HCT116 (cell line): ENCODE measurements at regions not wholly inside any gene's neighbourhood (a gene's known extent, or its start where the extent isn't known, plus 50 kb on each side); places are given as distances from the start of the nearest gene placed in this dataset.

ENCODE experiments used
- ATAC-seq: fragments of 200-7000 bp; cut with Tn5 transposase; 2 replicates; pipeline ENCODE4 v1.9.1; 2020; ENCODE audit warnings: mild to moderate bottlenecking, moderate library complexity
- BruUV-seq: library from RNA; stranded (reverse); fragments of 400-500 nt; replicated peaks from 2 replicates; lab custom pipeline; 2021; lab: Mats Ljungman, UMichigan
- CTCF ChIA-PET: fragments of 300-600 bp; sonication (Branson Sonifier 250); formaldehyde crosslinking; loops from one replicate; lab custom pipeline; 2021; ENCODE audit warnings: antibody characterized with exemption; lab: Charles Lee
- POLR2A ChIA-PET: fragments of 300-600, 350-600 bp; sonication (Branson Sonifier 250); formaldehyde crosslinking; loops from one replicate; lab custom pipeline; 2021; ENCODE audit warnings: antibody characterized with exemption; lab: Charles Lee
- RAD21 ChIA-PET, 2 experiments: fragments of 300-600 bp; sonication (Branson Sonifier 250); formaldehyde crosslinking; loops; one replicate each; lab custom pipeline; 2023; ENCODE audit warnings: low total read pairs in 2 of 2; ENCODE audit not compliant: uncharacterized antibody in 2 of 2, unreplicated experiment in 2 of 2, low non-redundant PET in 1 of 2; lab: Charles Lee
- DNase-seq: peaks from one replicate; pipeline ENCODE4 v3.0.0-alpha.2; 2010; ENCODE audit warnings: low read depth, low spot score
- H2AFZ ChIP-seq: fragments of 200-600 bp; shearing (Covaris generic), sonication (generic); 2 replicates; pipeline ENCODE4 v1.6.1; 2017; ENCODE audit warnings: low read depth, mixed run types, mixed read lengths, antibody characterized with exemption, low read length; ENCODE audit not compliant: poor library complexity, severe bottlenecking
- H3K27ac ChIP-seq: 2 replicates; pipeline ENCODE4 v1.5.1; 2012; ENCODE audit warnings: low read depth, low read length
- H3K27me3 ChIP-seq: fragments of 200-600 bp; sonication (generic); 2 replicates; pipeline ENCODE4 v1.6.1; 2016; ENCODE audit warnings: mixed run types, low read length, mixed read lengths; ENCODE audit not compliant: insufficient read depth
- H3K36me3 ChIP-seq, 2 experiments: fragments of 200-500 bp in 1 of 2; fragments of 200-600 bp in 1 of 2; sonication (Bioruptor generic) in 1 of 2; sonication (generic) in 1 of 2; 2 replicates each; pipeline versions ENCODE4 v1.5.1 to v1.6.1; 2014 to 2016; ENCODE audit warnings: low read length in 2 of 2, inconsistent platforms in 1 of 2, mixed read lengths in 1 of 2, mixed run types in 1 of 2; ENCODE audit not compliant: insufficient read depth in 2 of 2, control insufficient read depth in 1 of 2
- H3K4me1 ChIP-seq, 2 experiments: fragments of 200-600 bp in 1 of 2; sonication (generic) in 1 of 2; 2 replicates each; pipeline versions ENCODE4 v1.5.1 to v1.6.1; 2012 to 2017; ENCODE audit warnings: low read length in 2 of 2, inconsistent platforms in 1 of 2, mild to moderate bottlenecking in 1 of 2, mixed read lengths in 1 of 2, mixed run types in 1 of 2, moderate library complexity in 1 of 2; ENCODE audit not compliant: insufficient read depth in 2 of 2, control insufficient read depth in 1 of 2
- H3K4me2 ChIP-seq: fragments of 200-600 bp; sonication (generic); 2 replicates; pipeline ENCODE4 v1.6.1; 2017; ENCODE audit warnings: mixed run types, low read length, mixed read lengths
- H3K4me3 ChIP-seq, 2 experiments: fragments of 200-600 bp in 1 of 2; sonication (generic) in 1 of 2; replicated peaks in 1 of 2; 2 replicates each; pipeline ENCODE4 v1.5.1; 2011 to 2016; ENCODE audit warnings: low read length in 2 of 2, control low read depth in 1 of 2, low read depth in 1 of 2, mild to moderate bottlenecking in 1 of 2, mixed read lengths in 1 of 2, mixed run types in 1 of 2
- H3K79me2 ChIP-seq: fragments of 200-600 bp; sonication (generic); 2 replicates; pipeline ENCODE4 v1.6.1; 2017; ENCODE audit warnings: mild to moderate bottlenecking, mixed run types, low read length, moderate library complexity, mixed read lengths; ENCODE audit not compliant: insufficient read depth
- H3K9ac ChIP-seq: fragments of 200-600 bp; sonication (generic); 2 replicates; pipeline ENCODE4 v1.6.1; 2016; ENCODE audit warnings: low read length, mixed read lengths
- H3K9me2 ChIP-seq: fragments of 200-600 bp; sonication (generic), shearing (Covaris generic); 2 replicates; pipeline ENCODE4 v1.6.1; 2017; ENCODE audit warnings: mixed run types, mild to moderate bottlenecking, moderate library complexity; ENCODE audit not compliant: insufficient read depth
- H3K9me3 ChIP-seq, 2 experiments: fragments of 200-500 bp in 1 of 2; fragments of 200-600 bp in 1 of 2; sonication (Bioruptor generic) in 1 of 2; sonication (generic) in 1 of 2; 2 replicates each; pipeline ENCODE4 v1.6.1; 2014 to 2017; ENCODE audit warnings: low read length in 2 of 2, mixed read lengths in 2 of 2, inconsistent platforms in 1 of 2, low read depth in 1 of 2, mild to moderate bottlenecking in 1 of 2, mixed run types in 1 of 2, moderate library complexity in 1 of 2; ENCODE audit not compliant: control insufficient read depth in 1 of 2, insufficient read depth in 1 of 2
- H4K20me1 ChIP-seq: fragments of 200-600 bp; sonication (generic), shearing (Covaris generic); 2 replicates; pipeline ENCODE4 v1.6.1; 2017; ENCODE audit warnings: mixed run types, mild to moderate bottlenecking, moderate library complexity; ENCODE audit not compliant: insufficient read depth
- ELF1 ChIP-seq: IDR thresholded peaks from 2 replicates; pipeline ENCODE4 v1.6.1; 2012; ENCODE audit warnings: low read depth, borderline replicate concordance
- FOSL1 ChIP-seq: IDR thresholded peaks from 2 replicates; pipeline ENCODE4 v1.6.1; 2012; ENCODE audit warnings: low read depth
- POLR2AphosphoS5 ChIP-seq: IDR thresholded peaks from 2 replicates; pipeline ENCODE4 v1.6.1; 2011; ENCODE audit warnings: mild to moderate bottlenecking, low read depth, low read length, moderate library complexity
- SIN3A ChIP-seq: IDR thresholded peaks from 2 replicates; pipeline ENCODE4 v1.6.1; 2012; ENCODE audit warnings: low read depth
- SRF ChIP-seq: IDR thresholded peaks from 2 replicates; pipeline ENCODE4 v1.6.1; 2012; ENCODE audit warnings: low read depth
- intact Hi-C: fragments of 100-400 bp; cut with micrococcal nuclease; formaldehyde crosslinking; loops from 2 replicates; pipeline ENCODE4 v1.10.0; 2022
- TF ChIP-seq, protein P1 (sequence below): IDR thresholded peaks from 2 replicates; pipeline ENCODE4 v1.6.1; 2012
- TF ChIP-seq, protein P2 (sequence below): IDR thresholded peaks from 2 replicates; pipeline ENCODE4 v1.6.1; 2012; ENCODE audit warnings: low read depth
- TF ChIP-seq, protein P3 (sequence below), 3 experiments: fragments of 200-600 bp in 1 of 3; sonication (generic) in 1 of 3; IDR thresholded peaks in 2 of 3; conservative IDR thresholded peaks in 1 of 3; 2 replicates each; pipeline ENCODE4 v1.5.1; 2012 to 2017; ENCODE audit warnings: low read depth in 2 of 3, low read length in 2 of 3, antibody characterized with exemption in 1 of 3, borderline replicate concordance in 1 of 3, control low read depth in 1 of 3, mild to moderate bottlenecking in 1 of 3, mixed read lengths in 1 of 3, mixed run types in 1 of 3, moderate library complexity in 1 of 3; ENCODE audit not compliant: insufficient read depth in 1 of 3

DNA sequence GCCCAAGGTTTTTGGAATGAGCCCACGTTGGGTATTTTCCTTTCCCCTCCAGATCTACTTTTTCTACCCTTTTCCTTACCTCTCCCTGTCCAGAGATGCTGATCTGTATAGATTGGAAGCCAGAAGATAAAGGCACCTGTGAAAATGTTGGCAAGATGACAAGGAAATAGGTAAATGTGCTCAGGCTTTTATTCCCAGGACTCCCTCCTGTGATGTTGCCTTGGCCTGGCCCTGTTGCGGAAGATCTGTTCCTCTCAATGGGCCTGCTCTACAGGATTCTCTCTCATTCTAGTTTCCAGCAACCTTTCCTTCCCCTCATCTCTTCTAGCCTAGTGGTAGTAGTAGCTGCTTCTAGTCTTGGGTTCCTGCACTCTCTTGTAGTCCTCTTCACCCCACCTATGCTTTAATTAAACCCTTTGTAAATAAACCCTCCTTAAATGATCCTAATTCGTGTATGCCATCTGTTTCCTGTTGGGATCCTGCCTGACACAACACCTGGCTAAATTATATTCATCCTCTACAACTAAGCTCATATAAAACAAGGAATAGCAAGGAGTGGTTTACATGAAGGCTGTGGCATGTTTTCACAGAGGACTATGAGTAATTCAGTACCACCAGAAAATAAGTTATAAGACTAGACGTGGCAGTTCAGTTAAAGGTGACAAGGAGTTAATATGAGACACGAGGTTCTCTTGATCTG is 95.7 kb upstream of the MAOA start:
- DNase-seq = no peak
- H3K36me3 ChIP-seq = no peaks in the 10 kb centered on the region
- H3K4me2 ChIP-seq = no peak overlapping the region
- intact Hi-C loops = no loop called here
- no TSS peak for BruUV-seq
- H3K27me3 ChIP-seq = no peaks in the 10 kb centered on the region
- ATAC-seq = no peak
- H3K4me1 ChIP-seq = no peaks in the 10 kb centered on the region
- POLR2A ChIA-PET = no interaction called here
- H3K27ac ChIP-seq = no peak overlapping the region
- H4K20me1 ChIP-seq = no peaks in the 10 kb centered on the region
- no peak overlapping the region for H3K4me3 ChIP-seq
- CTCF ChIA-PET = interaction anchor here (2.1 to 3.3 kb wide), 2 partner anchors 191 to 379 kb away, joined by 4 to 40 read pairs; no protein-coding TSS in a partner anchor
- H2AFZ ChIP-seq = no peak overlapping the region
- H3K9me2 ChIP-seq = no peaks in the 10 kb centered on the region
- no peaks in the 10 kb centered on the region for H3K9me3 ChIP-seq
- H3K9ac ChIP-seq = no peak overlapping the region
- H3K79me2 ChIP-seq = no peaks in the 10 kb centered on the region
- RAD21 ChIA-PET = no interaction called here
- TF ChIP-seq SIN3A = no peak
- TF ChIP-seq, protein P1, sequence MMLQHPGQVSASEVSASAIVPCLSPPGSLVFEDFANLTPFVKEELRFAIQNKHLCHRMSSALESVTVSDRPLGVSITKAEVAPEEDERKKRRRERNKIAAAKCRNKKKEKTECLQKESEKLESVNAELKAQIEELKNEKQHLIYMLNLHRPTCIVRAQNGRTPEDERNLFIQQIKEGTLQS = no peak
- TF ChIP-seq POLR2AphosphoS5 = no peak
- TF ChIP-seq ELF1 = no peak
- TF ChIP-seq, protein P2, sequence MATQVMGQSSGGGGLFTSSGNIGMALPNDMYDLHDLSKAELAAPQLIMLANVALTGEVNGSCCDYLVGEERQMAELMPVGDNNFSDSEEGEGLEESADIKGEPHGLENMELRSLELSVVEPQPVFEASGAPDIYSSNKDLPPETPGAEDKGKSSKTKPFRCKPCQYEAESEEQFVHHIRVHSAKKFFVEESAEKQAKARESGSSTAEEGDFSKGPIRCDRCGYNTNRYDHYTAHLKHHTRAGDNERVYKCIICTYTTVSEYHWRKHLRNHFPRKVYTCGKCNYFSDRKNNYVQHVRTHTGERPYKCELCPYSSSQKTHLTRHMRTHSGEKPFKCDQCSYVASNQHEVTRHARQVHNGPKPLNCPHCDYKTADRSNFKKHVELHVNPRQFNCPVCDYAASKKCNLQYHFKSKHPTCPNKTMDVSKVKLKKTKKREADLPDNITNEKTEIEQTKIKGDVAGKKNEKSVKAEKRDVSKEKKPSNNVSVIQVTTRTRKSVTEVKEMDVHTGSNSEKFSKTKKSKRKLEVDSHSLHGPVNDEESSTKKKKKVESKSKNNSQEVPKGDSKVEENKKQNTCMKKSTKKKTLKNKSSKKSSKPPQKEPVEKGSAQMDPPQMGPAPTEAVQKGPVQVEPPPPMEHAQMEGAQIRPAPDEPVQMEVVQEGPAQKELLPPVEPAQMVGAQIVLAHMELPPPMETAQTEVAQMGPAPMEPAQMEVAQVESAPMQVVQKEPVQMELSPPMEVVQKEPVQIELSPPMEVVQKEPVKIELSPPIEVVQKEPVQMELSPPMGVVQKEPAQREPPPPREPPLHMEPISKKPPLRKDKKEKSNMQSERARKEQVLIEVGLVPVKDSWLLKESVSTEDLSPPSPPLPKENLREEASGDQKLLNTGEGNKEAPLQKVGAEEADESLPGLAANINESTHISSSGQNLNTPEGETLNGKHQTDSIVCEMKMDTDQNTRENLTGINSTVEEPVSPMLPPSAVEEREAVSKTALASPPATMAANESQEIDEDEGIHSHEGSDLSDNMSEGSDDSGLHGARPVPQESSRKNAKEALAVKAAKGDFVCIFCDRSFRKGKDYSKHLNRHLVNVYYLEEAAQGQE = no peak
- no peak for TF ChIP-seq SRF
- TF ChIP-seq, protein P3, sequence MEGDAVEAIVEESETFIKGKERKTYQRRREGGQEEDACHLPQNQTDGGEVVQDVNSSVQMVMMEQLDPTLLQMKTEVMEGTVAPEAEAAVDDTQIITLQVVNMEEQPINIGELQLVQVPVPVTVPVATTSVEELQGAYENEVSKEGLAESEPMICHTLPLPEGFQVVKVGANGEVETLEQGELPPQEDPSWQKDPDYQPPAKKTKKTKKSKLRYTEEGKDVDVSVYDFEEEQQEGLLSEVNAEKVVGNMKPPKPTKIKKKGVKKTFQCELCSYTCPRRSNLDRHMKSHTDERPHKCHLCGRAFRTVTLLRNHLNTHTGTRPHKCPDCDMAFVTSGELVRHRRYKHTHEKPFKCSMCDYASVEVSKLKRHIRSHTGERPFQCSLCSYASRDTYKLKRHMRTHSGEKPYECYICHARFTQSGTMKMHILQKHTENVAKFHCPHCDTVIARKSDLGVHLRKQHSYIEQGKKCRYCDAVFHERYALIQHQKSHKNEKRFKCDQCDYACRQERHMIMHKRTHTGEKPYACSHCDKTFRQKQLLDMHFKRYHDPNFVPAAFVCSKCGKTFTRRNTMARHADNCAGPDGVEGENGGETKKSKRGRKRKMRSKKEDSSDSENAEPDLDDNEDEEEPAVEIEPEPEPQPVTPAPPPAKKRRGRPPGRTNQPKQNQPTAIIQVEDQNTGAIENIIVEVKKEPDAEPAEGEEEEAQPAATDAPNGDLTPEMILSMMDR (IDR thresholded peaks at IDR 0.05 in 2 of 3, conservative IDR thresholded peaks at IDR 0.05 in 1 of 3; ENCODE audit: borderline replicate concordance in 1 of 3, insufficient read depth in 1 of 3, low read depth in 2 of 3, low read length in 2 of 3) = no peak
- no peak for TF ChIP-seq FOSL1
- TF ChIP-seq, all 23 proteins: peak for 0
